WTC11 (cell line): ENCODE measurements at regions not wholly inside any gene's neighbourhood (a gene's known extent, or its start where the extent isn't known, plus 50 kb on each side); places are given as distances from the start of the nearest gene placed in this dataset.

Source experiments
- ATAC-seq: fragments of 200-7000 bp; cut with Tn5 transposase; 2 replicates; pipeline ENCODE4 v1.10.0; 2021; ENCODE audit warnings: mild to moderate bottlenecking, moderate library complexity
- CTCF ChIA-PET: fragments of 300-600 bp; sonication (Branson Sonifier 250); formaldehyde crosslinking; loops from one replicate; lab custom pipeline; 2021; ENCODE audit warnings: antibody characterized with exemption; lab: Charles Lee
- POLR2A ChIA-PET: fragments of 350-600 bp; sonication (Branson Sonifier 250); formaldehyde crosslinking; loops from one replicate; lab custom pipeline; 2021; ENCODE audit warnings: antibody characterized with exemption; lab: Charles Lee
- DNase-seq: peaks from one replicate; pipeline ENCODE4 v3.0.0; 2021; ENCODE audit warnings: low spot score
- H3K27ac Mint-ChIP-seq: 2 replicates; pipeline ENCODE4 v1.8.0; 2021; ENCODE audit warnings: mixed read lengths
- H3K27me3 Mint-ChIP-seq: 2 replicates; pipeline ENCODE4 v1.8.0; 2021; ENCODE audit warnings: low read depth, mild to moderate bottlenecking, moderate library complexity, mixed read lengths
- H3K36me3 Mint-ChIP-seq: 2 replicates; pipeline ENCODE4 v1.8.0; 2021; ENCODE audit warnings: mixed read lengths
- H3K4me1 Mint-ChIP-seq: 2 replicates; pipeline ENCODE4 v1.8.0; 2022; ENCODE audit warnings: mixed read lengths
- H3K4me3 Mint-ChIP-seq: 2 replicates; pipeline ENCODE4 v1.8.0; 2021; ENCODE audit warnings: mild to moderate bottlenecking, moderate library complexity, mixed read lengths
- H3K9me3 Mint-ChIP-seq: 2 replicates; pipeline ENCODE4 v1.8.0; 2021; ENCODE audit warnings: mixed read lengths
- FOXP1 ChIP-seq: sonication (generic); formaldehyde crosslinking; IDR thresholded peaks from 2 replicates; pipeline ENCODE4 v1.8.0; 2022; ENCODE audit warnings: missing genetic modification reagents, mild to moderate bottlenecking, moderate library complexity, borderline replicate concordance
- JUN ChIP-seq: sonication (generic); formaldehyde crosslinking; IDR thresholded peaks from 2 replicates; pipeline ENCODE4 v1.8.0; 2023; ENCODE audit warnings: mild to moderate bottlenecking, missing genetic modification reagents
- MXD4 ChIP-seq: fragments of 250-450 bp; sonication (Bioruptor Pico); IDR thresholded peaks from 2 replicates; pipeline ENCODE4 v1.8.0; 2021; ENCODE audit warnings: mild to moderate bottlenecking, moderate library complexity, borderline replicate concordance
- NR1H2 ChIP-seq: sonication (generic); formaldehyde crosslinking; IDR thresholded peaks from 2 replicates; pipeline ENCODE4 v1.9.0; 2021; ENCODE audit warnings: mild to moderate bottlenecking, moderate library complexity, missing genetic modification reagents
- SOX15 ChIP-seq: fragments of 250-450 bp; sonication (Bioruptor Pico); IDR thresholded peaks from 2 replicates; pipeline ENCODE4 v1.9.0; 2021; ENCODE audit warnings: mild to moderate bottlenecking
- TP53 ChIP-seq: sonication (generic); formaldehyde crosslinking; IDR thresholded peaks from 2 replicates; pipeline ENCODE4 v1.8.1; 2023; ENCODE audit warnings: mild to moderate bottlenecking, missing genetic modification reagents
- ZNF219 ChIP-seq: sonication (generic); formaldehyde crosslinking; IDR thresholded peaks from 2 replicates; pipeline ENCODE4 v1.8.0; 2023; ENCODE audit warnings: missing genetic modification reagents, mild to moderate bottlenecking, borderline replicate concordance
- ZNF263 ChIP-seq: sonication (generic); formaldehyde crosslinking; IDR thresholded peaks from 2 replicates; pipeline ENCODE4 v1.8.1; 2022; ENCODE audit warnings: low read depth, mild to moderate bottlenecking, moderate library complexity, missing genetic modification reagents
- ZNF396 ChIP-seq: fragments of 250-450 bp; sonication (Bioruptor Pico); IDR thresholded peaks from 2 replicates; pipeline ENCODE4 v1.8.0; 2021; ENCODE audit warnings: mild to moderate bottlenecking, moderate library complexity, borderline replicate concordance
- TF ChIP-seq, protein P1 (sequence below): sonication (generic); formaldehyde crosslinking; IDR thresholded peaks from 2 replicates; pipeline ENCODE4 v1.8.0; 2022; ENCODE audit warnings: mild to moderate bottlenecking, missing genetic modification reagents
- TF ChIP-seq, protein P2 (sequence below): sonication (generic); formaldehyde crosslinking; IDR thresholded peaks from 2 replicates; pipeline ENCODE4 v1.8.0; 2022; ENCODE audit warnings: mild to moderate bottlenecking, missing genetic modification reagents
- TF ChIP-seq, protein P3 (sequence below): sonication (generic); formaldehyde crosslinking; conservative IDR thresholded peaks from 2 replicates; pipeline ENCODE4 v1.8.1; 2023; ENCODE audit warnings: mild to moderate bottlenecking, low read depth, missing genetic modification reagents, moderate library complexity
- TF ChIP-seq, protein P4 (sequence below): fragments of 250-450 bp; sonication (Bioruptor Pico); IDR thresholded peaks from 2 replicates; pipeline ENCODE4 v1.9.0; 2021; ENCODE audit warnings: mild to moderate bottlenecking
- TF ChIP-seq, protein P5 (sequence below): fragments of 250-450 bp; sonication (Bioruptor Pico); IDR thresholded peaks from 2 replicates; pipeline ENCODE4 v1.9.0; 2021; ENCODE audit warnings: mild to moderate bottlenecking, borderline replicate concordance
- TF ChIP-seq, protein P6 (sequence below): fragments of 250-450 bp; sonication (Bioruptor Pico); IDR thresholded peaks from 2 replicates; pipeline ENCODE4 v2.1.2; 2022; ENCODE audit warnings: mild to moderate bottlenecking, moderate library complexity
- TF ChIP-seq, protein P7 (sequence below): sonication (generic); formaldehyde crosslinking; IDR thresholded peaks from 2 replicates; pipeline ENCODE4 v1.8.1; 2023; ENCODE audit warnings: mild to moderate bottlenecking, missing genetic modification reagents, moderate library complexity
- TF ChIP-seq, protein P8 (sequence below): sonication (generic); formaldehyde crosslinking; IDR thresholded peaks from 2 replicates; pipeline ENCODE4 v1.8.0; 2023; ENCODE audit warnings: missing genetic modification reagents, mild to moderate bottlenecking, borderline replicate concordance

DNA sequence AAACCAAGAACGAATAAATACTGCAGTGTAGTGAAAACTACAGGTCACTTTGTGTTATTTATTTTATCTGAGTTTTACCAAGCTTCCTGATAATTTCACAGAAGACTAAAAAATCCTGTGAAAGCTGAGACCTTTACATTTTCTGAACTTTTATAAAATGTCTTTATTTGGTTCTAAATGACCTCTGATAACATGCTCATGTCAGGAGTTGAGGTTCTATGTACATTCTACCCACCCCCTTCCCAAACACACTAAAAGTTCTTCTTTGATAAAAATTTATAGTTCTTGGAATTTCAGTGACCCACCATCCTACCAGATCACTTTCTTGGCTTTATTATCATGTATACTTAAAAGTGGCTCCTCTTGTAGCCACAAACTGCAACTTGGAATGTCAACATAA, 463.1 kb downstream of the PIK3C3 start:
- Mint-ChIP-seq H3K4me3 (no peak overlapping the region), H3K27ac (no peak overlapping the region), H3K9me3 (peaks cover 6% of the 10 kb centered on the region), H3K36me3 (no peaks in the 10 kb centered on the region), H3K27me3 (no peaks in the 10 kb centered on the region), H3K4me1 (no peaks in the 10 kb centered on the region)
- DNase-seq = no peak
- no peak for ATAC-seq
- CTCF ChIA-PET = no interaction called here
- POLR2A ChIA-PET = no interaction called here
- no peak for TF ChIP-seq ZNF396
- TF ChIP-seq FOXP1 = no peak
- no peak for TF ChIP-seq JUN (CRISPR knock-in tag)
- TF ChIP-seq TP53 (CRISPR knock-in tag) = no peak
- no peak for TF ChIP-seq ZNF219 (CRISPR knock-in tag)
- no peak for TF ChIP-seq NR1H2 (CRISPR knock-in tag)
- no peak for TF ChIP-seq SOX15 (CRISPR knock-in tag)
- TF ChIP-seq, protein P1, sequence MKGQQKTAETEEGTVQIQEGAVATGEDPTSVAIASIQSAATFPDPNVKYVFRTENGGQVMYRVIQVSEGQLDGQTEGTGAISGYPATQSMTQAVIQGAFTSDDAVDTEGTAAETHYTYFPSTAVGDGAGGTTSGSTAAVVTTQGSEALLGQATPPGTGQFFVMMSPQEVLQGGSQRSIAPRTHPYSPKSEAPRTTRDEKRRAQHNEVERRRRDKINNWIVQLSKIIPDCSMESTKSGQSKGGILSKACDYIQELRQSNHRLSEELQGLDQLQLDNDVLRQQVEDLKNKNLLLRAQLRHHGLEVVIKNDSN (CRISPR knock-in tag) = no peak
- TF ChIP-seq, protein P2, sequence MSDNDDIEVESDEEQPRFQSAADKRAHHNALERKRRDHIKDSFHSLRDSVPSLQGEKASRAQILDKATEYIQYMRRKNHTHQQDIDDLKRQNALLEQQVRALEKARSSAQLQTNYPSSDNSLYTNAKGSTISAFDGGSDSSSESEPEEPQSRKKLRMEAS (CRISPR knock-in tag) = no peak
- TF ChIP-seq, protein P3, sequence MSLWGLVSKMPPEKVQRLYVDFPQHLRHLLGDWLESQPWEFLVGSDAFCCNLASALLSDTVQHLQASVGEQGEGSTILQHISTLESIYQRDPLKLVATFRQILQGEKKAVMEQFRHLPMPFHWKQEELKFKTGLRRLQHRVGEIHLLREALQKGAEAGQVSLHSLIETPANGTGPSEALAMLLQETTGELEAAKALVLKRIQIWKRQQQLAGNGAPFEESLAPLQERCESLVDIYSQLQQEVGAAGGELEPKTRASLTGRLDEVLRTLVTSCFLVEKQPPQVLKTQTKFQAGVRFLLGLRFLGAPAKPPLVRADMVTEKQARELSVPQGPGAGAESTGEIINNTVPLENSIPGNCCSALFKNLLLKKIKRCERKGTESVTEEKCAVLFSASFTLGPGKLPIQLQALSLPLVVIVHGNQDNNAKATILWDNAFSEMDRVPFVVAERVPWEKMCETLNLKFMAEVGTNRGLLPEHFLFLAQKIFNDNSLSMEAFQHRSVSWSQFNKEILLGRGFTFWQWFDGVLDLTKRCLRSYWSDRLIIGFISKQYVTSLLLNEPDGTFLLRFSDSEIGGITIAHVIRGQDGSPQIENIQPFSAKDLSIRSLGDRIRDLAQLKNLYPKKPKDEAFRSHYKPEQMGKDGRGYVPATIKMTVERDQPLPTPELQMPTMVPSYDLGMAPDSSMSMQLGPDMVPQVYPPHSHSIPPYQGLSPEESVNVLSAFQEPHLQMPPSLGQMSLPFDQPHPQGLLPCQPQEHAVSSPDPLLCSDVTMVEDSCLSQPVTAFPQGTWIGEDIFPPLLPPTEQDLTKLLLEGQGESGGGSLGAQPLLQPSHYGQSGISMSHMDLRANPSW (CRISPR knock-in tag) = no peak
- TF ChIP-seq, protein P4, sequence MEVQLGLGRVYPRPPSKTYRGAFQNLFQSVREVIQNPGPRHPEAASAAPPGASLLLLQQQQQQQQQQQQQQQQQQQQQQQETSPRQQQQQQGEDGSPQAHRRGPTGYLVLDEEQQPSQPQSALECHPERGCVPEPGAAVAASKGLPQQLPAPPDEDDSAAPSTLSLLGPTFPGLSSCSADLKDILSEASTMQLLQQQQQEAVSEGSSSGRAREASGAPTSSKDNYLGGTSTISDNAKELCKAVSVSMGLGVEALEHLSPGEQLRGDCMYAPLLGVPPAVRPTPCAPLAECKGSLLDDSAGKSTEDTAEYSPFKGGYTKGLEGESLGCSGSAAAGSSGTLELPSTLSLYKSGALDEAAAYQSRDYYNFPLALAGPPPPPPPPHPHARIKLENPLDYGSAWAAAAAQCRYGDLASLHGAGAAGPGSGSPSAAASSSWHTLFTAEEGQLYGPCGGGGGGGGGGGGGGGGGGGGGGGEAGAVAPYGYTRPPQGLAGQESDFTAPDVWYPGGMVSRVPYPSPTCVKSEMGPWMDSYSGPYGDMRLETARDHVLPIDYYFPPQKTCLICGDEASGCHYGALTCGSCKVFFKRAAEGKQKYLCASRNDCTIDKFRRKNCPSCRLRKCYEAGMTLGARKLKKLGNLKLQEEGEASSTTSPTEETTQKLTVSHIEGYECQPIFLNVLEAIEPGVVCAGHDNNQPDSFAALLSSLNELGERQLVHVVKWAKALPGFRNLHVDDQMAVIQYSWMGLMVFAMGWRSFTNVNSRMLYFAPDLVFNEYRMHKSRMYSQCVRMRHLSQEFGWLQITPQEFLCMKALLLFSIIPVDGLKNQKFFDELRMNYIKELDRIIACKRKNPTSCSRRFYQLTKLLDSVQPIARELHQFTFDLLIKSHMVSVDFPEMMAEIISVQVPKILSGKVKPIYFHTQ (CRISPR knock-in tag) = no peak
- TF ChIP-seq, protein P5, sequence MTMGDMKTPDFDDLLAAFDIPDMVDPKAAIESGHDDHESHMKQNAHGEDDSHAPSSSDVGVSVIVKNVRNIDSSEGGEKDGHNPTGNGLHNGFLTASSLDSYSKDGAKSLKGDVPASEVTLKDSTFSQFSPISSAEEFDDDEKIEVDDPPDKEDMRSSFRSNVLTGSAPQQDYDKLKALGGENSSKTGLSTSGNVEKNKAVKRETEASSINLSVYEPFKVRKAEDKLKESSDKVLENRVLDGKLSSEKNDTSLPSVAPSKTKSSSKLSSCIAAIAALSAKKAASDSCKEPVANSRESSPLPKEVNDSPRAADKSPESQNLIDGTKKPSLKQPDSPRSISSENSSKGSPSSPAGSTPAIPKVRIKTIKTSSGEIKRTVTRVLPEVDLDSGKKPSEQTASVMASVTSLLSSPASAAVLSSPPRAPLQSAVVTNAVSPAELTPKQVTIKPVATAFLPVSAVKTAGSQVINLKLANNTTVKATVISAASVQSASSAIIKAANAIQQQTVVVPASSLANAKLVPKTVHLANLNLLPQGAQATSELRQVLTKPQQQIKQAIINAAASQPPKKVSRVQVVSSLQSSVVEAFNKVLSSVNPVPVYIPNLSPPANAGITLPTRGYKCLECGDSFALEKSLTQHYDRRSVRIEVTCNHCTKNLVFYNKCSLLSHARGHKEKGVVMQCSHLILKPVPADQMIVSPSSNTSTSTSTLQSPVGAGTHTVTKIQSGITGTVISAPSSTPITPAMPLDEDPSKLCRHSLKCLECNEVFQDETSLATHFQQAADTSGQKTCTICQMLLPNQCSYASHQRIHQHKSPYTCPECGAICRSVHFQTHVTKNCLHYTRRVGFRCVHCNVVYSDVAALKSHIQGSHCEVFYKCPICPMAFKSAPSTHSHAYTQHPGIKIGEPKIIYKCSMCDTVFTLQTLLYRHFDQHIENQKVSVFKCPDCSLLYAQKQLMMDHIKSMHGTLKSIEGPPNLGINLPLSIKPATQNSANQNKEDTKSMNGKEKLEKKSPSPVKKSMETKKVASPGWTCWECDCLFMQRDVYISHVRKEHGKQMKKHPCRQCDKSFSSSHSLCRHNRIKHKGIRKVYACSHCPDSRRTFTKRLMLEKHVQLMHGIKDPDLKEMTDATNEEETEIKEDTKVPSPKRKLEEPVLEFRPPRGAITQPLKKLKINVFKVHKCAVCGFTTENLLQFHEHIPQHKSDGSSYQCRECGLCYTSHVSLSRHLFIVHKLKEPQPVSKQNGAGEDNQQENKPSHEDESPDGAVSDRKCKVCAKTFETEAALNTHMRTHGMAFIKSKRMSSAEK (CRISPR knock-in tag) = no peak
- TF ChIP-seq, protein P6, sequence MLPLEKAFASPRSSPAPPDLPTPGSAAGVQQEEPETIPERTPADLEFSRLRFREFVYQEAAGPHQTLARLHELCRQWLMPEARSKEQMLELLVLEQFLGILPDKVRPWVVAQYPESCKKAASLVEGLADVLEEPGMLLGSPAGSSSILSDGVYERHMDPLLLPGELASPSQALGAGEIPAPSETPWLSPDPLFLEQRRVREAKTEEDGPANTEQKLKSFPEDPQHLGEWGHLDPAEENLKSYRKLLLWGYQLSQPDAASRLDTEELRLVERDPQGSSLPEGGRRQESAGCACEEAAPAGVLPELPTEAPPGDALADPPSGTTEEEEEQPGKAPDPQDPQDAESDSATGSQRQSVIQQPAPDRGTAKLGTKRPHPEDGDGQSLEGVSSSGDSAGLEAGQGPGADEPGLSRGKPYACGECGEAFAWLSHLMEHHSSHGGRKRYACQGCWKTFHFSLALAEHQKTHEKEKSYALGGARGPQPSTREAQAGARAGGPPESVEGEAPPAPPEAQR (CRISPR knock-in tag) = no peak
- TF ChIP-seq, all 79 proteins: peak for 0

DNA sequence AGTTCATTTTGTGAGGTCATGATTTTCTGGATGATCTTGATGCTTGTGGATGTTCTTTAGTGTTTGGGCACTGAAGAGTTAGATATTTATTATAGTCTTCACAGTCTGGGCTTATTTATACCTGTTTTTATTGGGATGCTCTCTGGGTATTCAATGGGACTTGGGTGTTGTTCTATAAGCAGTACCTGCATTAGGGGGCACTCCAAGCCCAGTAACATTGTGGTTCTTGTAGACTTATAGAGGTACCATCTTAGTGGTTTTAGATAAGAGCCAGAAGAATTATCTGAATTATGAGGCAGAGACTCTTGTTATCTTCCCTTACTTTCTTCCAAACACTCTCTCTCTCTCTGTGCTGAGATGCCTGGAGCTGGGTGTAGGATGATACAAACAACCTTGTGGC, 470.0 kb downstream of the PIK3C3 start:
- POLR2A ChIA-PET = no interaction called here
- H3K9me3 Mint-ChIP-seq = no peaks in the 10 kb centered on the region
- H3K4me1 Mint-ChIP-seq = no peaks in the 10 kb centered on the region
- DNase-seq (peak; percentile 16), ATAC-seq (peak; percentile 69)
- no peaks in the 10 kb centered on the region for H3K27me3 Mint-ChIP-seq
- no peaks in the 10 kb centered on the region for H3K36me3 Mint-ChIP-seq
- no peak overlapping the region for H3K27ac Mint-ChIP-seq
- CTCF ChIA-PET = no interaction called here
- no peak overlapping the region for H3K4me3 Mint-ChIP-seq
- TF ChIP-seq ZNF263 (CRISPR knock-in tag) = no peak
- TF ChIP-seq, protein P7, sequence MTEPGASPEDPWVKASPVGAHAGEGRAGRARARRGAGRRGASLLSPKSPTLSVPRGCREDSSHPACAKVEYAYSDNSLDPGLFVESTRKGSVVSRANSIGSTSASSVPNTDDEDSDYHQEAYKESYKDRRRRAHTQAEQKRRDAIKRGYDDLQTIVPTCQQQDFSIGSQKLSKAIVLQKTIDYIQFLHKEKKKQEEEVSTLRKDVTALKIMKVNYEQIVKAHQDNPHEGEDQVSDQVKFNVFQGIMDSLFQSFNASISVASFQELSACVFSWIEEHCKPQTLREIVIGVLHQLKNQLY (CRISPR knock-in tag) = no peak
- TF ChIP-seq, protein P8, sequence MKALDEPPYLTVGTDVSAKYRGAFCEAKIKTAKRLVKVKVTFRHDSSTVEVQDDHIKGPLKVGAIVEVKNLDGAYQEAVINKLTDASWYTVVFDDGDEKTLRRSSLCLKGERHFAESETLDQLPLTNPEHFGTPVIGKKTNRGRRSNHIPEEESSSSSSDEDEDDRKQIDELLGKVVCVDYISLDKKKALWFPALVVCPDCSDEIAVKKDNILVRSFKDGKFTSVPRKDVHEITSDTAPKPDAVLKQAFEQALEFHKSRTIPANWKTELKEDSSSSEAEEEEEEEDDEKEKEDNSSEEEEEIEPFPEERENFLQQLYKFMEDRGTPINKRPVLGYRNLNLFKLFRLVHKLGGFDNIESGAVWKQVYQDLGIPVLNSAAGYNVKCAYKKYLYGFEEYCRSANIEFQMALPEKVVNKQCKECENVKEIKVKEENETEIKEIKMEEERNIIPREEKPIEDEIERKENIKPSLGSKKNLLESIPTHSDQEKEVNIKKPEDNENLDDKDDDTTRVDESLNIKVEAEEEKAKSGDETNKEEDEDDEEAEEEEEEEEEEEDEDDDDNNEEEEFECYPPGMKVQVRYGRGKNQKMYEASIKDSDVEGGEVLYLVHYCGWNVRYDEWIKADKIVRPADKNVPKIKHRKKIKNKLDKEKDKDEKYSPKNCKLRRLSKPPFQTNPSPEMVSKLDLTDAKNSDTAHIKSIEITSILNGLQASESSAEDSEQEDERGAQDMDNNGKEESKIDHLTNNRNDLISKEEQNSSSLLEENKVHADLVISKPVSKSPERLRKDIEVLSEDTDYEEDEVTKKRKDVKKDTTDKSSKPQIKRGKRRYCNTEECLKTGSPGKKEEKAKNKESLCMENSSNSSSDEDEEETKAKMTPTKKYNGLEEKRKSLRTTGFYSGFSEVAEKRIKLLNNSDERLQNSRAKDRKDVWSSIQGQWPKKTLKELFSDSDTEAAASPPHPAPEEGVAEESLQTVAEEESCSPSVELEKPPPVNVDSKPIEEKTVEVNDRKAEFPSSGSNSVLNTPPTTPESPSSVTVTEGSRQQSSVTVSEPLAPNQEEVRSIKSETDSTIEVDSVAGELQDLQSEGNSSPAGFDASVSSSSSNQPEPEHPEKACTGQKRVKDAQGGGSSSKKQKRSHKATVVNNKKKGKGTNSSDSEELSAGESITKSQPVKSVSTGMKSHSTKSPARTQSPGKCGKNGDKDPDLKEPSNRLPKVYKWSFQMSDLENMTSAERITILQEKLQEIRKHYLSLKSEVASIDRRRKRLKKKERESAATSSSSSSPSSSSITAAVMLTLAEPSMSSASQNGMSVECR (CRISPR knock-in tag) = no peak
- TF ChIP-seq, protein P2 (CRISPR knock-in tag) = no peak
- TF ChIP-seq MXD4 (CRISPR knock-in tag) = no peak
